Cardiac fibroblast (primary cell): ENCODE measurements at regions not wholly inside any gene's neighbourhood (a gene's known extent, or its start where the extent isn't known, plus 50 kb on each side); places are given as distances from the start of the nearest gene placed in this dataset.

Experiments
- DNase-seq, 2 donors: peaks; one replicate each; pipeline versions ENCODE4 v3.0.0 to v3.0.0-alpha.2; 2010; ENCODE audit warnings: low read depth in 2 of 2
- H3K4me3 ChIP-seq, 2 donors: replicated peaks in 1 of 2; 1 replicate in 1 of 2; 2 replicates in 1 of 2; pipeline ENCODE4 v1.5.1; 2011; ENCODE audit warnings: low read depth in 2 of 2, low read length in 2 of 2, mild to moderate bottlenecking in 2 of 2, moderate library complexity in 1 of 2
- CTCF ChIP-seq: IDR thresholded peaks from one replicate; pipeline ENCODE4 v1.5.1; 2011; ENCODE audit warnings: low read depth, mild to moderate bottlenecking, low read length, inconsistent platforms

- no peak overlapping the region for H3K4me3 ChIP-seq
- TF ChIP-seq CTCF = no peak
- DNase-seq = no peak
Observed at GRCh38 chr5:38009749-38010358, 170.0 kb upstream of the GDNF start.

DNA sequence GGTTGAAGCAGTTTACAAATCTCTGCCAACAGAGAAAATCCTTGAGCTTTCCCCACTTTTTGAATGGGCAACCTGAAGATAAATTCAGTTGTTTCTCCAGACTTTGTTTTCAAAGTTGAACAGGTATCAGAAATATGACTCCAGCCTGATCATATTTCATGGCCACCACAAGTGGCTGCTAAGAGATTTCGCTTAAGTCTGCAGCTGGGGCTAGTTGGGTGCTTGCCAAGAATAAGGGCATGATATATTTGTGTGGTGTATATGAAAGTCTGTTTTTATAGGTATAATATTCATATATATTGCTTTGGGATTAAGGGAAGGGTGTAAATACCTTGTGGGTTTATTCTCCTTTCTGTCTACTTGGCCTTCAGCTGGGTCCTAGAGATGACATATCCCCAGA, 168.4 kb upstream of the GDNF start:
- no peak for TF ChIP-seq CTCF
- no peak for DNase-seq
- no peak overlapping the region for H3K4me3 ChIP-seq

DNA sequence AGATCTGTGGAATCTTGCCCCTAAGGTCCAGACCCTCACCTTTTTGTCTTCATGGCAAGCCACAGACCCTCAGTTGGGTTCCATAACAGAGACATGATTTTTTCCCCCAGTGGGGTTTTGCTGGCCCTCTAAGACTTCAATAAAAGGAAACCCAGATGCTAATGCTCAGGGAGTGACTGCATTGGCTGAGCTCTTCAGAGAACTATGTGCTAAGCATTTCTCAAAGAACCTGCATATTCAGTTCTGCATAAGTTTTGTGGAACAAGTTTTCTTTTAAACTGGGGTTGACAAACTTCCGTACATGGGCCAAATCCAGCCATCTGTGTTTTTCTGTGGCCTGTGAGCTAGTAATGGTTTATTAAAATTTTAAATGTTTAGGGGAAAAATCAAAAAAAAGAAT, 159.8 kb upstream of the GDNF start:
- no peak overlapping the region for H3K4me3 ChIP-seq
- no peak for TF ChIP-seq CTCF
- DNase-seq = no peak

DNA sequence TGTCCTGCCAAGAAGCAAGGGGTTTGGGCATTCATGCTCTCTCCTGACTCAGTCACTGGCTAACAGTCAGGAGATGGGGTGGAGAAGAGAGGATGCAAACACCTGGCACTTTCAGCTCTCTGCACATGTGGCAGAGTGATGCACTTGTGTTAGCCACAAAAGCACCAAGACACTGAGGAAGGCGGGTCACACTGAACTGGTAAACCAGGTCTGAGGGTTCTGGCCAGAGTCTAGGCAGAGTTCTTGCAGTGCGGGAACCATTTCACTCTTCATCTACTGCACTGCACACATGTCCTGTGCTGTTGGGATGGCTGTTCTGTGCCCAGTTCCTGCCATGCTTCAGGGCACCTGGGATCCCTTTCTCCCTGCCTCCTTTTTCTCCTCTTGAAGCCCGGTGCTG, 157.1 kb upstream of the GDNF start:
- no peak overlapping the region for H3K4me3 ChIP-seq
- no peak for TF ChIP-seq CTCF
- no peak for DNase-seq

DNA sequence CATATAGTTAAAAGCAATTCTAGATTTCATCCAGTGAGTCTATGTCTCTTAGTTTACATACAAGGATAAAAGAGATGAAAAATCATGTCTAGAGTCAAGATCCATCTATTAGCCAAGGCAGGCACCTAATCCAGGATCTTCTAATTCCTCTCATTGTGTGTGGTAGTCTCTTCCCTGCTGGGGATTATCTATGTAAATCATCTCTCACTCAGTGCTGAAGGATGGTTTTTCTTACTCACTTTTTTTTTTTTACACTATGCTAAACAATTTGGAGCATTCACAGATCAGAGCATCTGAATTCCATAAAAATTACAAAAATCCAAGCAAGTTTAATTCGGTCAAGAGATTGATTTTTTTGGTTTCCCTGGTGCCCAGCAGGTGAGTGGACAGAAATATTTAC, 154.9 kb upstream of the GDNF start:
- no peak for DNase-seq
- no peak for TF ChIP-seq CTCF
- H3K4me3 ChIP-seq = no peak overlapping the region

GRCh38 chr5:37991301-37992299, 151.8 kb upstream of the GDNF start:
- no peak overlapping the region for H3K4me3 ChIP-seq
- TF ChIP-seq CTCF = no peak
- no peak for DNase-seq
